ENCODE measurements at regions not wholly inside any gene's neighbourhood (a gene's known extent, or its start where the extent isn't known, plus 50 kb on each side); places are given as distances from the start of the nearest gene placed in this dataset.

DNA sequence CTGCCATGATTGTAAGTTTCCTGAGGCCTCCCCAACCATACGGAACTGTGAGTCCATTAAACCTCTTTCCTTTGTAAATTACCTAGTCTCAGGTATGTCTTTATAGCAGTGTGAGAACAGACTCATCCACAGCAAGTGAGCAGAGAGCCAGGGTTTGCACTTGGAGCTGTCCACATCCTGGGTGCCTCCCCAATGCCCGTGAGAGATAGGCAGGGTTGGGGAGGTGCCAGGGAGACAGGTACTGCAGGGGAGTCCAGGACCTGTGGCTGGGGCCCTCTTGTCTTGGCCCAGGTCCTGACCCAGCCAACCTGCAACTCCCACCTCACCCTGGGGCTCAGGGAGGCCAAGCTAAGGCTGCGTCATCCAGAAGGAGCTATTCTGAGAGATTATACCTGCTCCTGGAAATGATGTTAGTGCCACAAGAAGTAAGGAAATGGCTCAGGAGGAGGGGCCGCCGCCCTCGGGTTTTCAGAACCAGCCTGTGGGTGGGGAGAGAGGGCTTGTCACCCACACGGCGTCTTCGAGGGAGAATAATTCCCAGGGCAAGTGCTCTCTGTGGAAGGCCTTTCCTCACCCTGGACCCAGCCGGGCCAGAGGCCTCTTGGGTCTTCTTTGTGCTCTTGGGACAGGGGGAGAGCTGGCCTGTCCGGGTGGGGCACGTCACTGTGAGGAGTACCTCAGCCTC is 66.5 kb downstream of the ADRA2C start:
- DNase-seq, result no peak

DNA sequence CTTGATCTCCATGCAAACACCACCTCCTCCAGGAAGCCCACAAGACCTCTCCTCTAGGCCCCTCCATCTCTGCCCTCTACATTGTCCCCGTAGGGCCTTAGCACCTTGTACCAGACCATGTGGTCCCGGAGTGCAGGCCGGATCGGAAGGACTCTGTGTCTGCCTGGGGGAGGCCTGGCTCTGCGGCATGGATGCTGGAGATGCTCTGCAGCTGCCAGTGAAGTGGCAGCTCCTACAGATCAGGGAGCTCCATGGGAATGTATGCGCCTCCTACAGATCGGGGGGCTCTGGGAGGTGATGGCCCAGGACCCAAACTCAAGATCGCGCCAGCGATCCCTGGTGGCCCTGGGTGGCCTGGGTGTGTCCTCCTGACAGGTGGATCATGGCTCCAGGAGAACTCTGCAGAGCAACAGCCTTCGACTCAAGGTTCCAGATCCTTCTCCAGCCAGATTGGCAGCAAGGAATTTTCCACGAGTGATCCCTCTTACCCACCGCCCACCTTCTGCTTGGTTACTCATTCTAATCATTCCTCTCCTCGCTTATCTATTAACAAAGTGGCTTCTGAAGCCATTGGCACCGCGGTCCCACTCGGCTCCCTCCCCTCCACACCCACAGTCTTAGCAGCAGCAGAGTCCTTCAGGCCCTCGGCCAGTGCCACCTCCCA is 67.3 kb downstream of the ADRA2C start:
- DNase-seq, result no peak

DNA sequence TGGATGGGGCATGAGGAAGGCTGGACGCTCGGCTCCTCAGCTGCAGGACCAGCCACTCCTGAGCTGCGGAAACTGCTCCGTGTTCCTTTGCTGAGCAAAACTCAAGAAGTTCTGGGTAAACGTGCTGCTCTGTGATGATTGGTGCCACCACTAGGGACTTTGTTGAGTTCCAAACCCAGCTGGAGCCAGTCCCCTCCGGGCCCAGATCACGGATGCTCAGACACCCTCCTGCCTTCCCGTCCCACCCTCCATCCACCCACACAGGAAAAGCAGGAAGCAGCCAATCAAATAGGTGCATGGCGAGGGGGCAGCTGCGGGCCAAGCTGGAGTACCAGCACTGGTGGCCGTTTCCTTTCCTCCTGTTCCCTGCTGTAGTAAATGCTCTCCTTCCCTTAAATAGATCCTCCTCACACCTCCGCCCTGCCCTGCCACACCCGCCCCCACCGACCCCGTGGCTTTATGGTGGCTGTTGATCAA is 68.0 kb downstream of the ADRA2C start:
- no peak for DNase-seq

DNA sequence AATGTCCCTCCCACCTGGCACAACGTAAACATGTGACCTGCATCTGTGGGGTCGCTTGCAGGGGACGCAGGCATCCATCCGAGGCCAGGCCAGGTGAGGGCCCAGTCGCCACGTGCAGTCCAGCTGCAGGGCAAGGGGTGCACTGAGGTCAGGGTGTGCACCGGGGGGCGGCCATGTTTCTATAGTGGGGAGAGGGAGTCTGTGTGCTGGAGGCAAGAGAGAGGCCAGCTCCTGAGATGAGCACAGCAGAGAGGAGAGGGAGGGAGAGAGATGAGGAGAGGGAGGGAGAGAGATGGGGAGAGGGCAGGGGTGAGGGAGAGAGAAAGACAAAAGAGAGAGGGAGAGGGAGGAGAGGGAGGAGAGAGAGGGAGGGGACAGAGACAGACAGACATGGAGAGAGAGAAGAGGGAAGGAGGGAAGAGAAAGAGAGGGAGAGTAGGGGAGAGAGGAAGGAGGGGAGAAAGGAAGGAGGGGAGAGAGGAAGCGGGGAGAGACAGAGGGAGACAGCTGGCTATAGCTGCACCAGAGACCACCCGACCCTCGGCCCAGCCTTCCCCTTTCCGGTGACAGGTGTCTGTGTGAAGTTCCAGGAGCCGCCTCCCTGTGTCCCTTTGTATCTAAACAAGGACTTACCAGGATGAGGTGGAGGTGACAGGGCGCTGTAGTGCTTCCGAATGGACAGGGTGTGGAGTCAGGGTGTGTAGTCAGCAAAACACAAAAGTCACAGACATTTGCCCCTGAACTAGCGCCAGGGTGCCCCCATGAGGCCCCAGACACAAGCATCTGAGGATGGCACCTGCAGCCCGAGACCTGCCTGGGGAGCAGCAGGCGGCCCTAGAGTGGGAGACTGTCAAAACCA is 68.7 kb downstream of the ADRA2C start:
- DNase-seq, result no peak

DNA sequence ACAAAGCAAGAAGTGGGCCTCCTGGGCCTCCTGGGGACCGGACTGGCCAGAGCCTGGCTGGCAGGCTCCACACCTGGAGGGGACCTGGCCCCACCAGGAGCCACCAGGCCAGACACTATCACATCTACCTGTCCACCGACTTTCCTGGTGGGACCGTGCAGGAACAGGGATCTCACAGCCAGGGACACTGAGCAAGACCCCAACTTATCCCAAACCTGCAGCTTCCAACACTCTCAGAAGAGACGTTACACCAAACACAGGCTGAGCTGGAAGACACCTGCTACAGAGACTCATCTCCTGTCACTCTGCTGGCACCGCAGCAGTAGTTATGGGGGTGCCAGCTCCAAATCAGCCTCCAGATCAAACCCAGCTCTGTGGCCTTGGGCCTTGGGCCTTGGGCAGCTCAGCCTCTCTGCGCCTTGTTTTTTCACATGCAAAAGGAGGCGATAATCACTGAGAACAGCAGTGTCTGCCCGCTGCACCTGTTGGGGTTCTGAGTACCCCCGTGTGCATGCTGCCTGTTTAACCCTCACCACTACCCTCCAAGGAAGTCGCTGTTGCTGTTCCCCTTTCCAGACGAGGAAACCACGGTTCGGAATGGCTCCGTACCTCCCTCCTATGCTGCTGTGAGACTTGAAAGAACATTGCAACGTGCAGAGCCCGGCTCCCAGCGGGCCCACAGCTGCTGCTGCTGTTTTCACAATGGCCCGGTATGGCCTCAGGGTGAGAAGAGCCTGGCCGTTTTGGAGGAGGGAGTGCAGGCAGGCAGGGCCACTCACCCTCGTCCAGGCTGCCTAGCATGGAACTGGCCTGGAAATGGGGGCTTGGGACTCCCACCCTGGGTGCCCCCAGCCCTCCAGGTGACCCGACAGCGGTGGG is 69.6 kb downstream of the ADRA2C start:
- DNase-seq, result no peak

DNA sequence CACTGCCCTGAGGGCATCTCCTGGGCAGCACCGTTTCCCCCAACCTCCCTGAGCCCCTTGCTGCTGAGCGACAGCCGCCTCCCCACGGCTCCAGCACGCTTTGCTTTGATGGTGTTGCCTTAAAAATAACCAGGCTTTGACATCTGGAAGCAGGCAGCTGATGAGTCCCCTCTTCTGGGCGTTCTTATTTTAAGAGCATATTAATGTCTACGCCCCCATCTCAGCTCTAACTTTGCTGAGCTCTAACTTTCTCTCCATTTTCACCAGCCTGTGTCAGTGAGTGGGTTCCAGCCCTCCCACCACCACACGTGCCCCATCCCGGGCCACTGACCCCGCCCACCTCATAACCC is 70.2 kb downstream of the ADRA2C start:
- DNase-seq, result no peak

DNA sequence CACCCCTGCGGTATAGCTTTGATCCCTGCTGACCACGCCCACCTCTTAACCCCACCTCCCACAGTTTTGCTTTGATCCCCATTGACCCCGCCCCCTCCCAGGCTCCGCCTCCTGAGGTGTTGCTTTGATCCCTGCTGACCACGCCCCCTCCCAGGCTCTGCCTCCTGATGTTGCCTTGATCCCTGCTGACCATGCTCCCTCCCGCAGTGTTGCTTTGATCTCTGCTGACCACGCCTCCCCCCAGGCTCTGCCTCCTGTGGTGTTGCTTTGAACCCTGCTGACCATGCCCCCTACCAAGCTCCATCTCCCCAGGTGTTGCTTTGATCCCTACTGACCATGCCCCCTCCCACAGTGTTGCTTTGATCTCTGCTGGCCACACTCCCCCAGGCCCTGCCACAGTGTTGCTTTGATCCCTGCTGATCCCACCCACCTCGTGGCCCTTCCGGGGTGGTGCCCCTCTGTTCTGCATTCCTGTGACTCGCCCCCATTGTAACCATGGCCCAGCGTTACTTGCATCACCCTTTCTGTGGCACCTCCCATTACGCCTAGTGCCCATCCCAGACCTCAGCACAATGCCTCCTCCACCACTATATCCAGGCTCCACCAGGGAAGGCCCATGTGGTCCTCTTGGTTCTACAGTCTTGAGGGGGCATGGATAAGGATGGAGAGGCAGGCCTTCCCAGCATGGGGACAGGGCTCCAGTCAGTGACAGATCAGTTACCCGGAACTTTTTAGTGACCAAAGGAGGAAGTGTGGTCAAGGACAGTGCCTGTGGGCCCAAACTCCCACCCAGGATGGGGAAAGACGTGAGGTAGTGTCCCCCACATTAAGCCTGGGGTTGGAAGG is 70.8 kb downstream of the ADRA2C start:
- DNase-seq, result peak in 1 of 2 experiments; percentile 74

DNA sequence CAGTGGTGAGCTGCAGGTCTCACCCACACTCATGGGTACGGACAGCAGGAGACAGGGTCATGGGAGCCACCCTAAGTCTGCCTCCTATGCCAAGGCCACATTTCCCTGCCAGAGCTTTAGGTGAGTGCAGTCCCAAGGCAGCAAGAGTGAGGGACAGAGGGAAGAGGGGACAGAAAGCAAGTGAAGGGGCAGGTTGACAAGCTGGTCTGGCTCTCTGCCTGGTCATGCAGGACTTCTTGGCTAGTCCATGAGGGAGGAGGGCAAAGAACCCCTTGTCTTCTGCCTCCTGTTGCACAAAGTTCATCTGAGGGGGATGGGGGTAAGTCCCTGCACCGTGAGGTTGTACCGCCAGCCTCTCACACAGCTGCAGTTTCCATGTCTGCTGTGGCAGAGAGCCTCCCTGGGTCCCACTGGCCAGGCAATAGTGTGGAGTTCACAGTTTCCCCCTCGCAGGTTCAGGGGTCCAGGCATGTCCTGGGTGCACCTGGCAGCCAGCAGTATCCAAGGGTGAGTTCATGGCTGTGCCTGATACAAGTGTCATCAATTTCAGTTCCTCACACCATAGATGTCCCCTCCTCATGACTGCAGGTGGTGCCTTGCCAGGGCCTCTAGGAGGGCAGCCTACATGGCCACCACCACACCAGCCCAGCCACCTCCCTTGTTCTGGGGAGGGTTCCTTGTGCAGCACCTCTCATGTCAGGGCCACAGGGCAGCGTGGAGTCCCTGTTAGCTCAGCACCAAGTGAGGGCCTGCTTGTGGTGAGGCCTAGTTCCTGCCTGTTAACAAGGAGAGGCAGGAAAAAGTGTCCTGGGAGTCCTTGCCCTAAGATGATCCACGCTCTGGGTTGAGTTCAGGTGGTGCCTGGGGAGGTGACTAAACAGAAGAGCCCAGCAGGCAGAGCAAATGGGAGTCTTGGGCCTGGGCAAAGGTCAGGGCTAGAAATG is 72.5 kb downstream of the ADRA2C start:
- no peak for DNase-seq

DNA sequence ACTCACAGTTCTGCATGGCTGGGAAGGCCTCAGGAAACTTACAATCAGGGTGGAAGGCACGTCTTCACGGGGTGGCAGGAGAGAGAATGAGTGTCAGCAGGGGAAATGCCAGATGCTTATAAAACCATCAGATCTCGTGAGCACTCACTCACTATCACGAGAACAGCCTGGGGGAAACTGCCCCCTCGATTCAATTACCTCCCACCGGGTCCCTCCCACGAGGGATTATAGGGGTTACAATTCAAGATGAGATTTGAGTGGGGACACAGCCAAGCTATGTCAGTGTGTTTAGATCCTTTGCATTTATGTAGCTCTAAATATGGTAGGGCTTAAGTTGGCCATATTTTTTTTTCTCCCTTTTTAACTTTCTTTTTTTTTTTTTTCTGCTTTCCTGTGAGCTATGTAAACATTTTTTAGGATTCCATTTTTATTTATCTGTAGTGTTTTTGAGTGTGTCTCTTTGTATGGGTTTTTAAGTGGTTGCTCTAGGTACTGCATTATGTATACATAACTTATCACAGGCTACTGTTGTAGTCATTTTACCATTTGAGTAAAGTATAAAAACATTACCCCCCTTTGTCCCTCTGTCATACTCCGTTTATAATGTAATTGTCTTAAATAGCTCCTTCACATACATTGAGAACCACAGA is 79.0 kb downstream of the ADRA2C start:
- no peak for DNase-seq

DNA sequence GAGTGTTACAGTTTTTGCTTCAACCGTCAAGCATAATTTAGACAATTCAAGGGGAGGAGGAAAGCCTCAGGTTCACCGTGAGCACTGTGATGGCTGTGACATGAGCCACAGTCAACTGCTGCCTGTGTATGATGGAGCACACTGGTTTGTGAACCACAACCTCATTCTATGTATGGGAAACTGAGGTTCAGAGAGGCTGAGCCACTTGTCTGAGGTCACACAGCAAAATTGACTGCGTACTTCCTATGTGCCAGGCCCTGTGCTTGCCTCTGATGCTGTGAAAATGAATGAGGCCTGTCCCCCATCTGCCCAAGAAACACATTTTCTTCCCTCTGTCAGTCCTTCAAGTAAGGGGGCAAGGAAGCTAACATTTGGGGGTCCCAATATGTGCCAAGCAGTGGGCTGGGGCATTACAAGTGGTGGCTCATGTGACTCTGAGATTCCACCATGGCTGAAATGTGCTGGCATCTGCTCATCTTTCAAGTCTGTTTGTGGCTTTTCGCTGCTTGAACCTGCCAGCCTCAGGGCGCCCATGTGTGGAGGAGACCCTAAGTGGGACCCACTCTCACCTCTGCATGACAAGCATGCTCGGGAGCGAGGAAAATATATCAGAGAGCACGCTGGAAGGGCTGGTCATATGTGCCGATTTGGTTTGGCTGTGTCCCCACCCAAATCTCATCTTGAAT is 79.7 kb downstream of the ADRA2C start:
- no peak for DNase-seq

DNA sequence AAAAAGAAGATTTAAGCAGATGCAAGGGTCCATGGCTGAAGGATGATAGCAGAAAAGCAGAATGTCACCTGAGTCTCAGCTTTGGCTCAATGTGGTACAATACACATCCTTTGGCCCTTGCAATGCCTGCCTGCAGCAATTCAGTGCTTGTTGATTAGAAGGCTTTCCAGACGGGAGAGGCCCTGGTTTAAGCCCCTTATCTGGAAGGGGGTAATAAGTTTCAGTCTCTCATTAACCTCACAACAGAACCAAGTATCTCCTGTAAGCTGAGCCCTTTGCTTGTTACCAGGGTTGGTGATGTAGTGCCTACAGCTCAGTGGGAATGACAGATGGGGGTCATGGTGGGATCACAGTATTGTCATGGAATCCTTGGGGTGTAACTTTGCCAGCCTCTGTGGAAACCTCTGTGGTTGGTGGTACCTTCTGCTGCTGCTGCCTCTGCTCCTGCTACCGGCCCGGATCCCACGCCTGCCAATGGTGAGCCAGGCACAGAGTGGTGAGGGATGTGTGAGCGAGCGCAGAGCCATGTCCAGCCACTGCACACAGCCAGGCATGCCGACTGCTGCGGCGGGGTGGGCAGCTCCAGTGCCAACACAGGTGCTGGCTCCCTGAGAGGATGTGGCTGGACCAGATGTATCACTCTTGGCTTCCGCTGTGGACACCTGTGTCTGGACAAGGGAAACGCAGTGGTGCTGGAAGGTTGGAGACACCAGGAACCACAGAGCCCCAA is 81.2 kb downstream of the ADRA2C start:
- no peak for DNase-seq

DNA sequence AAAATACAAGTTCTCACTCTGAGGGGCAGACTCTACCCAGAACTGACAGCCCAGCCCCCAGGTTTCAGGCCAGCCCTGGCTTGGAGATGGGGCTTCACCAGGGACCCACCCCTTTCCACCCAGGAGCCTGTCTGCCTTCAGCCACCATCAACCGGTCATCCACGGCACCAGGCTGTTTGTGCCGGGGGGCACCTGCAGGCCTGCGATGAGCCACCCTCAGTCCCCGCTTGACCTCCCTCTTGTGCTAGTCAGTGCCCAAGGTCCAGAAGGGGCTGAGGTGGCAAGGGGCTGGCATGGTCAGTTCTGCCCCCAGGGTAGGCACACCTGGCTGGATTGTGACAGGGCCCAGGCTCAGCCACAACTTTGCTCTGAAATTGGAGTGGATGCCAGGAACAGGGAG is 82.1 kb downstream of the ADRA2C start:
- no peak for DNase-seq

DNA sequence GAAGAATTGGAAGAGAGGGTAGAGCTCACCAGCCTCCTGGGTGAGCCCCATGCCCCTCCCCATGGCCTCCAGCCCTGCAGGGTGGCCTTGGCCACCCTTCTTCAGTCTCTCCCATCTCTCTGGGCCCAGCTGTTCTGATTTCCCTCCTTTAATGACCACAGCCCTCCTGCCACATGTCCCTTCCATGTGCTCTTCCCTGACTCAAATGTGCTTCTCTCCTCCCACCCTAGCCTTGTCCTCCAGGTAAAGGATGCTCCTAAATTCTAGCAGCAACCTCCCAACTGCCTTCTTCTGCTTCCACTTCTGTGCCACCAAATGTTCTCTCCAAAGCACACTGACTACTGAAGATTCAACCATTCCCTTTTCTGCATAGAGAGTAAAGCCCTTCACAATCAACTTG is 83.0 kb downstream of the ADRA2C start:
- DNase-seq, result no peak

DNA sequence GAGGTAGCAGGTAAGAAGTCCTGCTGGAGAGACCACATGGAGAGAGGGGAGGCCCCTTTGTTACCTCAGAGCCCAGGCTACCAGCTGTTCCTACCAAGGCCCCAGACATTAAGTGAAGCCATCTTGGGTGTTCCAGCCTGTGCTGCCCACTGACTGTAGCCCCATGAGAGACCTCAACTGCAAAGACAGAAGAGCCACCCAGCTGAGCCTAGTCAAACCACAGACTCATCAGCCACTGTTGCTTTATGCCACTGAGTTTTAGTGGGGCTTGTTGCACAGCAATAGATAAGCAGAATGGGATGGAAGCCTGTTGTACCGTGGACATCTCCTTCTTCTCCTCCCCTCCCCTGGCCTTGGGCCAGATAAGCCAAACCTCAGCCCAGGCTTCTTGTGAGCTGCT is 83.9 kb downstream of the ADRA2C start:
- DNase-seq, result no peak

DNA sequence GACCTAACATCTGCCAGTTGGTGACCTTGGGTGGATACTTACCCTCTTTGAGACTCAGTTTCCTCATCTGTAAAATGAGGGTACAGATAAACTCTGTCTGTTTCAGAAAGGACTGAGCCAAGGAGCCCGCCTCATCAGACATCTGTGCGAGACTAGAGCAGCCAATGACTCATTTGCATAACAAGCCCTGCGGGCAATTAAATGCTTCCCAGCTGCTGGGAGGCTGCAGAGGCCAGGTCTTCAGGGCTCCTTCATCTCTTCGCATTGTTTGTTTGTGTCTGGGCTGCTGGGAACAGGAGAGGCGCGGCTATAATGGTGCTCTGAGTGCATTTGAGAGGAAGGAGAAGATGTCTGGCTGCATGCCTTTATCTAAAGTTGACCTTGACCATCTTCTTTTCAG is 85.0 kb downstream of the ADRA2C start:
- DNase-seq, result peak; percentile 66 to 86

DNA sequence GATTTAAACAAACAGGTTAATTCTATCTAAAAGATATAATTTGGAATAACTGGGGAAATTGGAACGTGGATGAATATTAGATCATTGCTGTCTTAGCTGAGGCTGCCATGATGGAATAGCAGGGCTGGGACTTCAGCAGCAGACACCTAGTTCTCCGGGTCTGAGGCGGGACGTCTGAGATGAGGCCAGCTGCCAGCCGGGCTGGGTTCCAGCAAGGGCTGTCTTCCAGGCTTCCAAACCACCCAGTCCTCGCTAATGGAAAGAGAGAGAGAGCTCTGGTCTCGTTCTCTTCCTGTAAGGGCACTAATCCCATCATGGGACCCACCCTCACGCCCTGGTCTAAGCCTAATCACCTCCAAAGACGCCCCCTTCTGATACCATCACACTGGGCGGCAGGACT is 85.7 kb downstream of the ADRA2C start:
- DNase-seq, result no peak

DNA sequence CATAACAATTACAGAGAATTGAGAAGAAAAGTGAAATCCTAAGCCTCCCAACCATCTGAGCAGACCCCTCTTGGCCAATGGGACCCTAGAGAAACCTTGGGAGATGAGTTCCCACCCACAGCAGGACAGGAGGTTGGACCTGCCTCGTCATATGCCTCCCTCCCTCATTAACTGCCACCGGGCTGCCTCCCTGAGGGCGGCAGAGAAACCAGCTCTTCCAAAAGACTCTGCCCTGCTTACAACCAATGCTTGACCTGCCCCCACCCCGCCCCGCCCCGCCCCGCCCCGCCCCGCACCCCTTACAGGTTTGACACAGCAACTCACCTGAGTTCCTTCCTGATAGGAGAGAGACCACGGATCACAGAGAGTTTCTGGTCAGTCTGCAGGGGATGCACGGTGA is 86.1 kb downstream of the ADRA2C start:
- no peak for DNase-seq

DNA sequence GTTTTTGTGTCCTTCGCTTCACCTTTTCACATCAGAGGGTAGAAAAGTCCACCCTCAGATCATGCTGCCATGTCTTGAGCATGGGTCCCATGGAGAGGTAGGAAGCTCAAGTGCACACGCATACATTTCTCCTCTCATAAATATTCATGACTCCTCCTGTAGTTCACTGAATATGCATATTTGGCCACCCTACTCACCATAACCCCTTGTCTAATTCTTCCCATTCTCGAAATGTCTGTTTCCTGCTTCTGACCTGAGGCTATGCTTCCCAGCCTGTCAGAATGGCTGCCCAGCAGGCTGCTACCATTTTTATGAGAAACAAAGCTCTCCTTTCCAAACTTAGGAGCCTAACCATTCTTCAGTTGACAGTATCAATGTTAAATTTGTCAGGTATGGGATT is 86.5 kb downstream of the ADRA2C start:
- peak in 1 of 2 experiments; percentile 24 for DNase-seq

Data from NCI-H526 (cell line).